ENCODE measurements at regions not wholly inside any gene's neighbourhood (a gene's known extent, or its start where the extent isn't known, plus 50 kb on each side); places are given as distances from the start of the nearest gene placed in this dataset.

- H3K9me3 Mint-ChIP-seq (ENCODE audit: unreplicated experiment): peaks cover 20% of the 10 kb centered on the region
- H3K27me3 Mint-ChIP-seq (ENCODE audit: insufficient read depth, unreplicated experiment): peaks cover 11% of the 10 kb centered on the region
- H3K4me3 Mint-ChIP-seq (ENCODE audit: unreplicated experiment): no peak overlapping the region
- intact Hi-C loops (cut with micrococcal nuclease): no loop called here
- BruUV-seq (replicated peaks): no TSS peak
- ChIA-PET POLR2A (interaction anchor here (0.7 to 1.1 kb wide), 2 partner anchors 208 to 877 kb away, joined by 3 to 4 read pairs; no protein-coding TSS in a partner anchor), CTCF (no interaction called here)
- no peaks in the 10 kb centered on the region for H3K4me1 Mint-ChIP-seq (ENCODE audit: insufficient read depth, unreplicated experiment)
- no peak for TF ChIP-seq CTCF (IDR thresholded peaks at IDR 0.05; ENCODE audit: unreplicated experiment)
- H3K36me3 Mint-ChIP-seq (ENCODE audit: insufficient read depth, unreplicated experiment): no peaks in the 10 kb centered on the region
- no peak overlapping the region for H3K27ac Mint-ChIP-seq (ENCODE audit: low read depth, unreplicated experiment)
- no peak for DNase-seq (ENCODE audit: unreplicated experiment)
Measured at GRCh38 chr2:4455486-4456155, 752.2 kb downstream of the DCDC2C start.

- no peaks in the 10 kb centered on the region for H3K4me1 Mint-ChIP-seq (ENCODE audit: insufficient read depth, unreplicated experiment)
- no peak overlapping the region for H3K27ac Mint-ChIP-seq (ENCODE audit: low read depth, unreplicated experiment)
- H3K4me3 Mint-ChIP-seq (ENCODE audit: unreplicated experiment): no peak overlapping the region
- POLR2A ChIA-PET: no interaction called here
- H3K27me3 Mint-ChIP-seq (ENCODE audit: insufficient read depth, unreplicated experiment): no peaks in the 10 kb centered on the region
- H3K36me3 Mint-ChIP-seq (ENCODE audit: insufficient read depth, unreplicated experiment): no peaks in the 10 kb centered on the region
- no peak for DNase-seq (ENCODE audit: unreplicated experiment)
- peaks cover 4% of the 10 kb centered on the region for H3K9me3 Mint-ChIP-seq (ENCODE audit: unreplicated experiment)
- CTCF ChIA-PET: no interaction called here
- BruUV-seq (replicated peaks): no TSS peak
- intact Hi-C loops (cut with micrococcal nuclease): no loop called here
- TF ChIP-seq CTCF (IDR thresholded peaks at IDR 0.05; ENCODE audit: unreplicated experiment): no peak
Measured at GRCh38 chr2:4464634-4465266, 761.4 kb downstream of the DCDC2C start.

GRCh38 chr2:4465671-4466070 lies 762.3 kb downstream of the DCDC2C start:
- no TSS peak for BruUV-seq (replicated peaks)

GRCh38 chr2:4475618-4476017 lies 772.2 kb downstream of the DCDC2C start:
- H3K36me3 Mint-ChIP-seq (ENCODE audit: insufficient read depth, unreplicated experiment): no peaks in the 10 kb centered on the region
- no TSS peak for BruUV-seq (replicated peaks)

More at GRCh38 chr2:4465671-4466070, 762.3 kb downstream of the DCDC2C start:
- intact Hi-C loops (cut with micrococcal nuclease): no loop called here
- H3K36me3 Mint-ChIP-seq (ENCODE audit: insufficient read depth, unreplicated experiment): no peaks in the 10 kb centered on the region
- no peak for TF ChIP-seq CTCF (IDR thresholded peaks at IDR 0.05; ENCODE audit: unreplicated experiment)
- H3K4me1 Mint-ChIP-seq (ENCODE audit: insufficient read depth, unreplicated experiment): no peaks in the 10 kb centered on the region
- no peak overlapping the region for H3K27ac Mint-ChIP-seq (ENCODE audit: low read depth, unreplicated experiment)
- peaks cover 9% of the 10 kb centered on the region for H3K9me3 Mint-ChIP-seq (ENCODE audit: unreplicated experiment)
- H3K4me3 Mint-ChIP-seq (ENCODE audit: unreplicated experiment): no peak overlapping the region
- ChIA-PET POLR2A (no interaction called here), CTCF (interaction anchor here (0.6 kb wide), 1 partner anchor 83 kb away, joined by 3 read pairs; no protein-coding TSS in a partner anchor)
- H3K27me3 Mint-ChIP-seq (ENCODE audit: insufficient read depth, unreplicated experiment): no peaks in the 10 kb centered on the region
- DNase-seq (ENCODE audit: unreplicated experiment): peak; percentile 17

More at GRCh38 chr2:4475618-4476017, 772.2 kb downstream of the DCDC2C start:
- Mint-ChIP-seq H3K27ac (ENCODE audit: low read depth, unreplicated experiment) (no peak overlapping the region), H3K9me3 (ENCODE audit: unreplicated experiment) (no peaks in the 10 kb centered on the region), H3K4me1 (ENCODE audit: insufficient read depth, unreplicated experiment) (no peaks in the 10 kb centered on the region), H3K27me3 (ENCODE audit: insufficient read depth, unreplicated experiment) (no peaks in the 10 kb centered on the region), H3K4me3 (ENCODE audit: unreplicated experiment) (no peak overlapping the region)
- ChIA-PET CTCF (no interaction called here), POLR2A (no interaction called here)
- intact Hi-C loops (cut with micrococcal nuclease): no loop called here
- DNase-seq (ENCODE audit: unreplicated experiment): no peak
- TF ChIP-seq CTCF (IDR thresholded peaks at IDR 0.05; ENCODE audit: unreplicated experiment): no peak
